GM12875 (cell line): ENCODE measurements at regions not wholly inside any gene's neighbourhood (a gene's known extent, or its start where the extent isn't known, plus 50 kb on each side); places are given as distances from the start of the nearest gene placed in this dataset.

Experiments used
- H3K4me3 ChIP-seq: one replicate; pipeline ENCODE4 v1.5.1; 2011; ENCODE audit warnings: low read depth, low read length, control low read depth
- TF ChIP-seq, protein P1 (sequence below): IDR thresholded peaks from 2 replicates; pipeline ENCODE4 v1.5.1; 2011; ENCODE audit warnings: low read depth, mild to moderate bottlenecking, control low read depth, inconsistent platforms, low read length, moderate library complexity, borderline replicate concordance; ENCODE audit not compliant: insufficient read depth

DNA sequence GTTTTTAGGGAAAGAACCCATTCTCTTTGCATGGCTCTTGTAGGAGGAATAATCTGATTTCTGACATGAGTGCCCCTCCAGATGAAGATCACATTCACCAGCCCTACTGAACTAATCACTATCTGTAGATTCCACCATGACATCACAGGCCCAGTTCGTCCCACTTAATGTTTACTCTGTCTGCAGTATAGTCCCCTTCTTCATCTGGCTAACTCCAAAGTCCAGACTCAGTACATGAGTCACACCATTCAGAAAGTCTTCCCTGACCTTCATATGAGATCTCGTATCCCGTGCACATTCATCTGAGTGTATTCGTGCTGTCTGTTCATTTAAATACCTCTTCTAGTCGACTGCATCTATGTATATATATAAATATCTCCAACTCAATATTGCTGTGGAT lies 366.5 kb upstream of the AKR1E2 start:
- TF ChIP-seq, protein P1, sequence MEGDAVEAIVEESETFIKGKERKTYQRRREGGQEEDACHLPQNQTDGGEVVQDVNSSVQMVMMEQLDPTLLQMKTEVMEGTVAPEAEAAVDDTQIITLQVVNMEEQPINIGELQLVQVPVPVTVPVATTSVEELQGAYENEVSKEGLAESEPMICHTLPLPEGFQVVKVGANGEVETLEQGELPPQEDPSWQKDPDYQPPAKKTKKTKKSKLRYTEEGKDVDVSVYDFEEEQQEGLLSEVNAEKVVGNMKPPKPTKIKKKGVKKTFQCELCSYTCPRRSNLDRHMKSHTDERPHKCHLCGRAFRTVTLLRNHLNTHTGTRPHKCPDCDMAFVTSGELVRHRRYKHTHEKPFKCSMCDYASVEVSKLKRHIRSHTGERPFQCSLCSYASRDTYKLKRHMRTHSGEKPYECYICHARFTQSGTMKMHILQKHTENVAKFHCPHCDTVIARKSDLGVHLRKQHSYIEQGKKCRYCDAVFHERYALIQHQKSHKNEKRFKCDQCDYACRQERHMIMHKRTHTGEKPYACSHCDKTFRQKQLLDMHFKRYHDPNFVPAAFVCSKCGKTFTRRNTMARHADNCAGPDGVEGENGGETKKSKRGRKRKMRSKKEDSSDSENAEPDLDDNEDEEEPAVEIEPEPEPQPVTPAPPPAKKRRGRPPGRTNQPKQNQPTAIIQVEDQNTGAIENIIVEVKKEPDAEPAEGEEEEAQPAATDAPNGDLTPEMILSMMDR, result no peak
- no peak overlapping the region for H3K4me3 ChIP-seq

DNA sequence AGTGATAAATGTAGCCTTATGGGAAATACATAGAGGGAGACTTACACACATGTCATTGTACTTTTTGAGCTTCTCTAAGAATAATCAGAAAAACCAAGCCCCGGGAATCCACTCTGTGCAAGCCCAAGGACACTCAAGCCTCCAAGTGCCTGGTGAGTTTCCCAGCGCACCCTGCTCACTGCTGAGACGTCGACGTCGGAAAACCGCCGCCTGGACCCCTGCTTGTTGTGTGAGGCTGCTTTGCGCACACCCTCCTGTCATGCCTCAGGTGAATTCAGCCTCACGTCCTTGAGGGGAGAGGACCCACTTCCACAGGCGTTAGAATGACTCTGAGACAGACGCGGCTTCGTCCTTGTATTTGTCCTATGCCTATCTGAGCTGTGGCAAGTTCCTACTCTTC lies 368.4 kb upstream of the AKR1E2 start:
- TF ChIP-seq, protein P1, result no peak
- no peak overlapping the region for H3K4me3 ChIP-seq

DNA sequence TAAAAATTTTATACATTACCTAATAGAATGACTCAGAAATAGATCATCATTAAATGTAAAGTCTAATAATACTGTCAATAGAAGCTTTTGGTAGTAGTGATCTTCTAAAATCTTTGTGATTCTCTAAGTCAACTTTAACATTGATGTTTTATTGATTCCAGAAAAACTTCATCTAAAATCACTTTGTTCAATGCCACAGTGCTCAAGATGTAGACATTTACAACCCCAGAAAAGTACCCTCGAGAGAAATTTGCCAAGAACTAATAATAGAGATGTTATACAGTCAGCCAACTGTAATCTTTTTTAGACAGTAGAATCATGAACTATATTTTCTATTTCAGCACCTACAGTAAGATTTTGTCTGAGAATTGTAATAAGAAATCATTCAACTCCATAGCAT lies 369.2 kb upstream of the AKR1E2 start:
- no peak overlapping the region for H3K4me3 ChIP-seq
- TF ChIP-seq, protein P1, result no peak

DNA sequence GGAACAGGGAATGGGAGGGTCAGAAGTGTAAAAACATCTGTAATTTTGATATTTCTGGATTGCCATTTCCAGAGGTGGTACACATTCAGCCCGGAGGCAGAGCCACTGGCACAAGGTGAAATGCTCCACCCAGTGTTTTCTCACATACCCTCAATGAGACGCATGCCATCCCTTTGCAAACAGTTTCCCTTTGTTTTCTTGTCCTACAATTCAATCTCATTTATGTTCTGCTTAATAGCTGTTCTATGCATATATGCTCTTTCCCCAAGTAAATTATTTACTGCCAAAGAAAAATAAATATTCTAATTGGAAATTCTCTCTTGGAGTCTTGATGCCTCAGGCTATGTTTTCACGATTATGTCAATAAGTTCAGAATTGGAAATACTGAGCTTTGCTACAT lies 369.7 kb upstream of the AKR1E2 start:
- TF ChIP-seq, protein P1, result no peak
- H3K4me3 ChIP-seq, result no peak overlapping the region

DNA sequence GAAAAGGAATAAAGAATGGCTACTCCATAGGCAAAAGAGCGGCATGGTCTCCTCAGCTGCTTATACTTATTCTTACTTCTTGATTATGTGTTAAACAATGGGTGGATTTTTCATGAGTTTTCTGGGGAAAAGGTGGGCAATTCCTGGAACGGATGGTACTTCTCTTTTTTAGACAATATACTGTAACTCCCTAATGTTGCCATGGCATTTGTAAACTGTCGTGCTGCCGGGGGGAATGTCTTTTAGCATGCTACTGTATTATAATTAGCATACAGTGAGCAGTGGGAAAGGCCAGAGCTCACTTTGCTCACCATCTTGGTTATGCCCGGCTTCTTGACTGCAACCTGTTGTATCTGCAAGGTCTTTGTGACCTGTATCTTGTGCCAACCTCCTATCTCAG lies 372.1 kb upstream of the AKR1E2 start:
- TF ChIP-seq, protein P1, result no peak
- H3K4me3 ChIP-seq, result no peak overlapping the region

DNA sequence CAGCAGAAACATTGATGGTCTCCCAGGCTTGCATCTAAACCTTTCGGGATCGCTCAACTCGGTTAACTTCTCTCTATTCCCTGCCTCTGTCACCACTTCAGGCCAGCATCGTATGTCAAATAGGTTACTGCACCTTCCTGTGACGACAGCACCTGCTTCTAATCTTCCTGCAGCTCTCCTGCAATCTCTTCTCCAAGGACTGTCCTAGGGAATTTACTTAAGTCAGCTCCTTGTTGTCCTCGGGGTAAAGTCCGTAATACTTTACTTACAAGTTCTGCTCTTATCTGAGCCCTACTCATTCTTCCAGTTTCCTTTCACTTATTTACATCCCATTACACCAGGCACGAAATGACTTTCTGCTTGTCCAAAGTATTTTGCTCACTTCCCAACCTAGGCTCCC lies 372.7 kb upstream of the AKR1E2 start:
- H3K4me3 ChIP-seq, result no peak overlapping the region
- TF ChIP-seq, protein P1, result no peak

DNA sequence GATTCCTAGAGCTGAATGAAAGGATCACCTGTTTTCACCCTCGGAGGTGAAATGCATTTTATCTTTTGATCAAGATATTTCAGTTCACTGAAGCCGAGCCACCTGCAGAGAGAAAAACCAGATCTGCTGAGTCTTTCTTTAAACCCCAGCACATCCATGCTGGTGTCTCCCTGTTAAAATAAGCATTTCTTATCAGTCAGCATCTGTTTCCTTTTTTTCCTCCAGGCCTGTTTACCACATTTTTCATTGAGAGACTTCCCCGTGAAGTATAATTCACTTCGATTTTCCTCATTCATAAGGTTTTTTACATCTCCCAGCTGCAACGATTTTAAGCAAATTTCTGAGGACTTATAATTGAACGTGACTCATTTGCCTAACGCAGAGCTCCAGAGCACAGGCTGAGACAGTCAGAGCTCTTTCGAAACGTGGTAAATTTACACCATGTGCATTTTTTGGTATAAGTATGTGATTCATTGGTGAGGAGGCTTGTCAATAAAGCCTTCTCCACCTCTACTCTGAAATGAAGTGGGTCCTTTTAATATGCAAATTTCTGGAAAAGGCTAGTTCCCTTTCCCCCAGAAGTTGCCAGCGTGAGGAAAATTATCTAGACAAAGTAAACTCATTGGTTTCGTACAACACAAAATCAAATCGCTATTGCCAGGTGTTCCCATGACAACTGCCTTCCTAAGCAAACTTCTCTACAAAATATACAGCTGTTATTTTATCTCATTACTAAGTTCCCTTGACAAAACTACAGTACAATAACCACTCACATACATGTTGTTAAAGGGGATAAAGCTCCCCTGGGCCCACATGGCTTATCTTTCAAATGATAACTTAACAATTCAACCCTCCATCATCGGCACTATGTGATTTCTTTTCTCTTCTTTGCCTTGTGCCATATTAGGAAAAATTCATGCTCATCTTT lies 374.8 kb upstream of the AKR1E2 start:
- TF ChIP-seq, protein P1, result no peak
- H3K4me3 ChIP-seq, result no peak overlapping the region
